ENCODE measurements at regions not wholly inside any gene's neighbourhood (a gene's known extent, or its start where the extent isn't known, plus 50 kb on each side); places are given as distances from the start of the nearest gene placed in this dataset.

GRCh38 chr5:69000216-69000919 lies 93.4 kb upstream of the SLC30A5 start:
- Histone ChIP-seq H3K79me2 (ENCODE audit: insufficient read depth, low read length) (no peaks in the 10 kb centered on the region), H3K36me3 (replicated peaks in 1 of 2; ENCODE audit: control insufficient read depth in 1 of 2, insufficient read depth in 2 of 2, low read length in 2 of 2) (no peaks in the 10 kb centered on the region), H3K4me1 (ENCODE audit: insufficient read depth, low read length) (no peaks in the 10 kb centered on the region), H2AFZ (ENCODE audit: low read length) (no peak overlapping the region), H3K27me3 (ENCODE audit: control insufficient read depth in 1 of 2, insufficient read depth in 2 of 2, low read length in 2 of 2) (peaks cover 0 to under 1% of the 10 kb centered on the region in 2 experiments; a peak in 1 of 5 replicates), H3K27ac (ENCODE audit: extremely low read length, insufficient read depth, low read length) (no peak overlapping the region), H3K4me3 (replicated peaks in 1 of 3; ENCODE audit: insufficient read depth in 1 of 3, low read depth in 2 of 3, low read length in 3 of 3) (no peak overlapping the region), H4K20me1 (ENCODE audit: insufficient read depth, low read length) (no peaks in the 10 kb centered on the region), H3K9me3 (ENCODE audit: low read length) (no peaks in the 10 kb centered on the region), H3K9ac (ENCODE audit: insufficient read depth, low read depth, low read length) (no peak overlapping the region), H3K4me2 (ENCODE audit: low read depth, low read length) (no peak overlapping the region)
- POLR2A ChIA-PET, result no interaction called here
- WGBS (ENCODE audit: low lambda C conversion rate), result 40% methylated on average over 4 of the region's 5 CpGs
- in situ Hi-C loops (cut with HindIII; ENCODE audit: extremely low pct_ligation_motif_present, low pct_unique_long_range_greater_than_20kb), result no loop called here
- DNase-seq (ENCODE audit: low spot score) (no peak), FAIRE-seq (no peak), ATAC-seq (no peak)
- BruUV-seq (replicated peaks), result no TSS peak
- CTCF ChIA-PET (ENCODE audit: low intra/inter-chr PET ratio, low total read pairs), result no interaction called here
- intact Hi-C loops (cut with micrococcal nuclease; ENCODE audit: unreplicated experiment), result no loop called here
- TF ChIP-seq RBM22 (optimal IDR thresholded peaks at IDR 0.05; ENCODE audit: low read length) (no peak), ZNF839 (CRISPR knock-in tag; IDR thresholded peaks at IDR 0.05; ENCODE audit: borderline replicate concordance) (no peak), ADNP (CRISPR knock-in tag; IDR thresholded peaks at IDR 0.05) (no peak), ZNF432 (CRISPR knock-in tag; IDR thresholded peaks at IDR 0.05; ENCODE audit: borderline replicate concordance) (no peak), ZNF883 (CRISPR knock-in tag; IDR thresholded peaks at IDR 0.05; ENCODE audit: not compliant biosample characterization) (no peak), GFI1 (CRISPR knock-in tag; IDR thresholded peaks at IDR 0.05; ENCODE audit: borderline replicate concordance) (no peak), YEATS4 (CRISPR knock-in tag; IDR thresholded peaks at IDR 0.05; ENCODE audit: borderline replicate concordance) (no peak), FUBP1 (CRISPR knock-in tag; IDR thresholded peaks at IDR 0.05; ENCODE audit: borderline replicate concordance) (no peak), ISX (CRISPR knock-in tag; conservative IDR thresholded peaks at IDR 0.05) (no peak), ZNF446 (CRISPR knock-in tag; IDR thresholded peaks at IDR 0.05) (no peak), ZNF318 (CRISPR knock-in tag; IDR thresholded peaks at IDR 0.05) (no peak), NFATC3 (CRISPR knock-in tag; IDR thresholded peaks at IDR 0.05) (no peak), HOXA5 (CRISPR knock-in tag; IDR thresholded peaks at IDR 0.05) (no peak)
- TF ChIP-seq, protein P1, sequence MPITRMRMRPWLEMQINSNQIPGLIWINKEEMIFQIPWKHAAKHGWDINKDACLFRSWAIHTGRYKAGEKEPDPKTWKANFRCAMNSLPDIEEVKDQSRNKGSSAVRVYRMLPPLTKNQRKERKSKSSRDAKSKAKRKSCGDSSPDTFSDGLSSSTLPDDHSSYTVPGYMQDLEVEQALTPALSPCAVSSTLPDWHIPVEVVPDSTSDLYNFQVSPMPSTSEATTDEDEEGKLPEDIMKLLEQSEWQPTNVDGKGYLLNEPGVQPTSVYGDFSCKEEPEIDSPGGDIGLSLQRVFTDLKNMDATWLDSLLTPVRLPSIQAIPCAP (CRISPR knock-in tag; IDR thresholded peaks at IDR 0.05; ENCODE audit: low read depth), result no peak

Measured in HepG2 (cell line).